ENCODE measurements at regions not wholly inside any gene's neighbourhood (a gene's known extent, or its start where the extent isn't known, plus 50 kb on each side); places are given as distances from the start of the nearest gene placed in this dataset.

- TF ChIP-seq, protein P1, sequence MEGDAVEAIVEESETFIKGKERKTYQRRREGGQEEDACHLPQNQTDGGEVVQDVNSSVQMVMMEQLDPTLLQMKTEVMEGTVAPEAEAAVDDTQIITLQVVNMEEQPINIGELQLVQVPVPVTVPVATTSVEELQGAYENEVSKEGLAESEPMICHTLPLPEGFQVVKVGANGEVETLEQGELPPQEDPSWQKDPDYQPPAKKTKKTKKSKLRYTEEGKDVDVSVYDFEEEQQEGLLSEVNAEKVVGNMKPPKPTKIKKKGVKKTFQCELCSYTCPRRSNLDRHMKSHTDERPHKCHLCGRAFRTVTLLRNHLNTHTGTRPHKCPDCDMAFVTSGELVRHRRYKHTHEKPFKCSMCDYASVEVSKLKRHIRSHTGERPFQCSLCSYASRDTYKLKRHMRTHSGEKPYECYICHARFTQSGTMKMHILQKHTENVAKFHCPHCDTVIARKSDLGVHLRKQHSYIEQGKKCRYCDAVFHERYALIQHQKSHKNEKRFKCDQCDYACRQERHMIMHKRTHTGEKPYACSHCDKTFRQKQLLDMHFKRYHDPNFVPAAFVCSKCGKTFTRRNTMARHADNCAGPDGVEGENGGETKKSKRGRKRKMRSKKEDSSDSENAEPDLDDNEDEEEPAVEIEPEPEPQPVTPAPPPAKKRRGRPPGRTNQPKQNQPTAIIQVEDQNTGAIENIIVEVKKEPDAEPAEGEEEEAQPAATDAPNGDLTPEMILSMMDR (IDR thresholded peaks at IDR 0.05; ENCODE audit: partially characterized antibody, unreplicated experiment): no peak
- Mint-ChIP-seq H3K4me1 (ENCODE audit: low read depth, unreplicated experiment) (peaks cover 7% of the 10 kb centered on the region), H3K27me3 (ENCODE audit: unreplicated experiment) (no peaks in the 10 kb centered on the region), H3K4me3 (ENCODE audit: unreplicated experiment) (no peak overlapping the region), H3K9me3 (ENCODE audit: unreplicated experiment) (peaks cover 7% of the 10 kb centered on the region), H3K36me3 (ENCODE audit: unreplicated experiment) (peaks cover 13% of the 10 kb centered on the region), H3K27ac (ENCODE audit: unreplicated experiment) (no peak overlapping the region)
- DNase-seq: no peak
Measured at GRCh38 chr3:106830334-106830733, 546.9 kb upstream of the CCDC54 start.

DNA sequence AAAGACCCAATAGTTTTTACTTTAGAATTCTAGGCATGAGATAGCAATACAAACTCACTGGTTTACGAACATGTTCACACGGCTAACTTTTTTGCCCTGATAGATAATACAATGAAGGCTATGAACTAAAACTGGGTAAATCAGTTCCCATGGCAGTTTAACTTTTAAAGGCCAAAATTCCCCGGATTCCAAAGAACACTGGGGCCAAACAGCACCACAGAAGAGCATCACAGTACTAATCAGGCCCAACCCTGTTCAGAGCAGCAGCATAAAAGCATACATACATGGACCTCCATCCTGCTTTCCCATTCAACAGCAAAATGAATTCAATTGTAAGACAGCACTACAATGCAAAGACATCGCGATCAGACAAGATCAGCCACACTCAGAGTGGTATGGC lies 540.3 kb upstream of the CCDC54 start:
- TF ChIP-seq, protein P1 (IDR thresholded peaks at IDR 0.05; ENCODE audit: partially characterized antibody, unreplicated experiment): no peak
- no peak for DNase-seq
- peaks cover 3% of the 10 kb centered on the region for H3K27me3 Mint-ChIP-seq (ENCODE audit: unreplicated experiment)
- H3K4me1 Mint-ChIP-seq (ENCODE audit: low read depth, unreplicated experiment): no peaks in the 10 kb centered on the region
- no peak overlapping the region for H3K4me3 Mint-ChIP-seq (ENCODE audit: unreplicated experiment)
- H3K9me3 Mint-ChIP-seq (ENCODE audit: unreplicated experiment): peaks cover 5% of the 10 kb centered on the region
- H3K27ac Mint-ChIP-seq (ENCODE audit: unreplicated experiment): no peak overlapping the region
- peaks cover 11% of the 10 kb centered on the region for H3K36me3 Mint-ChIP-seq (ENCODE audit: unreplicated experiment)

GRCh38 chr3:106837616-106838015 lies 539.6 kb upstream of the CCDC54 start:
- Mint-ChIP-seq H3K4me3 (ENCODE audit: unreplicated experiment) (no peak overlapping the region), H3K4me1 (ENCODE audit: low read depth, unreplicated experiment) (no peaks in the 10 kb centered on the region), H3K27me3 (ENCODE audit: unreplicated experiment) (peaks cover 3% of the 10 kb centered on the region), H3K36me3 (ENCODE audit: unreplicated experiment) (peaks cover 4% of the 10 kb centered on the region), H3K9me3 (ENCODE audit: unreplicated experiment) (no peaks in the 10 kb centered on the region), H3K27ac (ENCODE audit: unreplicated experiment) (no peak overlapping the region)
- no peak for DNase-seq
- TF ChIP-seq, protein P1 (IDR thresholded peaks at IDR 0.05; ENCODE audit: partially characterized antibody, unreplicated experiment): no peak

DNA sequence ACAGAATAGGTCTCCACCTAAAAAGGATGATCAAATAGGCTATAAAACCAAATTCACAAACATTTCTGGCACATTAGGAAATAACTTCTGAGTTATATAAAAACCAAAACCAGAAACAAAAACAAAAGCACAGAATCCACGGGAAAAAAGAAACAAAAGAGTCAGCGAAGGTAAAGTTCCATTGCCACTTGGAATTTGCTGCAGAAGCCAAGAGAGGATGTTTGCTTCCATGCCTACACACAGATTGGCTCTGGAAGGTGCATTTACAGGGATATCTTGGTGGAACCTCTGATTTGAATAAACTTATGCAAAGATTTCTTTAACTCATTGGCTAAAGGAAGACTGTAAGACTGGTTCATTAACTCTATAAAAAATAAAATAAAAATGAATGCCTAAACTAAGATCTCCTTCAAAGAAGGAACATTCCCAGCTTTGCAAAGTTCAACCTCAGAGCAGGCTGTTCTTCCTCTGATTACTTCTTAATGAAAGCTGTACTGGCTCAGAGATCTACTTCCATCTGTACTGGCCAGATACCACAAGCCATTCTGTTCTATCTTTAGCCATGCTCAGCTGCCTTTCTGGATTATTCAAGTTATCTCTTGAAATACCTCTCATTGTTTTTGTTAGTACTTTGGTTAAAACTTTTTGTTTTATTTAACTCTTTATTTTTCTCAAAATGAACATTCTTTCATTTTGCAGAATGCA lies 537.5 kb upstream of the CCDC54 start:
- no peak overlapping the region for H3K27ac Mint-ChIP-seq (ENCODE audit: unreplicated experiment)
- TF ChIP-seq, protein P1 (IDR thresholded peaks at IDR 0.05; ENCODE audit: partially characterized antibody, unreplicated experiment): no peak
- DNase-seq: no peak
- H3K4me3 Mint-ChIP-seq (ENCODE audit: unreplicated experiment): no peak overlapping the region
- H3K9me3 Mint-ChIP-seq (ENCODE audit: unreplicated experiment): no peaks in the 10 kb centered on the region
- peaks cover 3% of the 10 kb centered on the region for H3K27me3 Mint-ChIP-seq (ENCODE audit: unreplicated experiment)
- no peaks in the 10 kb centered on the region for H3K4me1 Mint-ChIP-seq (ENCODE audit: low read depth, unreplicated experiment)
- no peaks in the 10 kb centered on the region for H3K36me3 Mint-ChIP-seq (ENCODE audit: unreplicated experiment)

DNA sequence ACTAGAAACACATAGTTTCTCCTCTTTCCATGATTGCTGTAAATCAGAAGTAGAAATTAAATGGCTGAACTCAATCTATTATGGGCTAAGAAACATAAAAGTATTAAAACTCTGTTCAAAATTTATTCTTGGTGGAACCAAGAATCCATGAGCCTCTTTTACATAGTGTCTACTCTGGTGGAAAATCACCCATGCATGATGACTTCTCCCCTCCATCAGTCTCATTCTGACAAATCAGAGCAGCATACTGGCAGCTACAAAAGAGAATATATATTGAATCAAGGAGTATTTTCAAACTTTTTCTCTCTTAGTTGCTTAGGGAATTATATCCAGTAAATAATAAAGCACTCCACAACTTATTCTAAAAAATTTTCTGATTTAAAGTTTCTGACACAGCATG lies 536.9 kb upstream of the CCDC54 start:
- Mint-ChIP-seq H3K27me3 (ENCODE audit: unreplicated experiment) (peaks cover 3% of the 10 kb centered on the region), H3K36me3 (ENCODE audit: unreplicated experiment) (no peaks in the 10 kb centered on the region), H3K4me1 (ENCODE audit: low read depth, unreplicated experiment) (no peaks in the 10 kb centered on the region), H3K4me3 (ENCODE audit: unreplicated experiment) (no peak overlapping the region), H3K9me3 (ENCODE audit: unreplicated experiment) (no peaks in the 10 kb centered on the region), H3K27ac (ENCODE audit: unreplicated experiment) (no peak overlapping the region)
- no peak for DNase-seq
- TF ChIP-seq, protein P1 (IDR thresholded peaks at IDR 0.05; ENCODE audit: partially characterized antibody, unreplicated experiment): no peak

Measured in glutamatergic neuron (in vitro differentiated cells).